ENCODE measurements at regions not wholly inside any gene's neighbourhood (a gene's known extent, or its start where the extent isn't known, plus 50 kb on each side); places are given as distances from the start of the nearest gene placed in this dataset.

GRCh38 chr16:88326611-88327485, 55.9 kb upstream of the ZNF469 start:
- H3K36me3 ChIP-seq (ENCODE audit: insufficient read depth, low read length), result no peaks in the 10 kb centered on the region; the same call in 1 of the 2 replicates
- no peak overlapping the region for H3K4me3 ChIP-seq (ENCODE audit: low read depth, low read length, poor library complexity, severe bottlenecking)
- H3K27me3 ChIP-seq (ENCODE audit: insufficient read depth, low read length), result no peaks in the 10 kb centered on the region; the same call in 1 of the 2 replicates
- TF ChIP-seq, protein P1, sequence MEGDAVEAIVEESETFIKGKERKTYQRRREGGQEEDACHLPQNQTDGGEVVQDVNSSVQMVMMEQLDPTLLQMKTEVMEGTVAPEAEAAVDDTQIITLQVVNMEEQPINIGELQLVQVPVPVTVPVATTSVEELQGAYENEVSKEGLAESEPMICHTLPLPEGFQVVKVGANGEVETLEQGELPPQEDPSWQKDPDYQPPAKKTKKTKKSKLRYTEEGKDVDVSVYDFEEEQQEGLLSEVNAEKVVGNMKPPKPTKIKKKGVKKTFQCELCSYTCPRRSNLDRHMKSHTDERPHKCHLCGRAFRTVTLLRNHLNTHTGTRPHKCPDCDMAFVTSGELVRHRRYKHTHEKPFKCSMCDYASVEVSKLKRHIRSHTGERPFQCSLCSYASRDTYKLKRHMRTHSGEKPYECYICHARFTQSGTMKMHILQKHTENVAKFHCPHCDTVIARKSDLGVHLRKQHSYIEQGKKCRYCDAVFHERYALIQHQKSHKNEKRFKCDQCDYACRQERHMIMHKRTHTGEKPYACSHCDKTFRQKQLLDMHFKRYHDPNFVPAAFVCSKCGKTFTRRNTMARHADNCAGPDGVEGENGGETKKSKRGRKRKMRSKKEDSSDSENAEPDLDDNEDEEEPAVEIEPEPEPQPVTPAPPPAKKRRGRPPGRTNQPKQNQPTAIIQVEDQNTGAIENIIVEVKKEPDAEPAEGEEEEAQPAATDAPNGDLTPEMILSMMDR (IDR thresholded peaks at IDR 0.05; ENCODE audit: low read length), result no peak
- TF ChIP-seq EZH2 (IDR thresholded peaks at IDR 0.05; ENCODE audit: borderline replicate concordance, low read length), result no peak
- H4K20me1 ChIP-seq (ENCODE audit: insufficient read depth, low read length), result no peaks in the 10 kb centered on the region
- H3K4me1 ChIP-seq (ENCODE audit: insufficient read depth, low read length, severe bottlenecking), result peaks cover 9% of the 10 kb centered on the region
- no peak overlapping the region for H3K27ac ChIP-seq (ENCODE audit: low read depth, low read length, poor library complexity, severe bottlenecking)
- H3K79me2 ChIP-seq (ENCODE audit: insufficient read depth, low read length), result no peaks in the 10 kb centered on the region
- no peak overlapping the region for H3K4me2 ChIP-seq (ENCODE audit: low read length)
- no peak overlapping the region for H2AFZ ChIP-seq (ENCODE audit: low read length)
- no peaks in the 10 kb centered on the region for H3F3A ChIP-seq (ENCODE audit: insufficient read depth, low read length)
- H3K9me3 ChIP-seq (ENCODE audit: low read length), result peaks cover under 1% of the 10 kb centered on the region; the same call in 1 of the 2 replicates
- no peaks in the 10 kb centered on the region for H3K9me2 ChIP-seq (ENCODE audit: low read depth, low read length)
- H3K9ac ChIP-seq (ENCODE audit: low read length), result no peak overlapping the region

DNA sequence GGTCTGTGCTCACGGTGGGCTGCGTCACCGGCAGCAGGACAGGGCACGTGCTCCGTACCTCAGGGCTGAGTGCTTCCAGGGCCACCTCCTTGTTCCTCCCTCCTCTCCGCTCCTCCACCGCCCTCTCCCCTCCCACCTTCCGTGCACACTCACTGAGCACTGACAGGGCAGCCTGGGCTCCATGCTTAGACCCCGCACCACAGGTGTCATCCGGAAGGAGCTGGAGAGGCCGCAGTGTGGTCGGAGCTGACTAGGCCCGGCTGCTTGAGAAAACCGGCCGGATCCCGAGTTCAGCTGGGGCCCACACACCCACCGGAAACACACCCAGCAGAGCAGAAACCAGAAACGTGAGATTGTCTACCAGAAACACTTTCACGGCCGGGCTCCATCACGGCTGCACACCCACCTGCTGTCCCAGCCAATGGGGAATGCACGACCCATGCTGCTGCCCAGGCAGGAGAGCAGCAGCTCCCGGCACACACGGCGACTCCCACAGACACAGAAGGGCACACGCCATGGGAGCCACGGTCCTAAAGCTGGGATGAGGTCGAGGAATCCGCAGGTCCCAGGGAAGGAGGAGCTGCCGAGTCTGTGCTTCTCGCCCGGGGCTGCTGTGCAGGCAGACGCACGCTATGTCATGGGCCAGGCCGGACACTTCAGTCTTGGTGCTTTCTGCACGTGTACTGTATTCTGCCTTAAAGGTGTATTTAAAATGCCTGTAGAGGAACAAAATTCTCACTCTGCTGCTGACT, 55.0 kb upstream of the ZNF469 start:
- H2AFZ ChIP-seq (ENCODE audit: low read length), result no peak overlapping the region
- no peak overlapping the region for H3K27ac ChIP-seq (ENCODE audit: low read depth, low read length, poor library complexity, severe bottlenecking)
- no peaks in the 10 kb centered on the region for H3F3A ChIP-seq (ENCODE audit: insufficient read depth, low read length)
- H3K36me3 ChIP-seq (ENCODE audit: insufficient read depth, low read length), result no peaks in the 10 kb centered on the region
- no peaks in the 10 kb centered on the region; the same call in 1 of the 2 replicates for H3K27me3 ChIP-seq (ENCODE audit: insufficient read depth, low read length)
- TF ChIP-seq, protein P1 (IDR thresholded peaks at IDR 0.05; ENCODE audit: low read length), result no peak
- no peak for TF ChIP-seq EZH2 (IDR thresholded peaks at IDR 0.05; ENCODE audit: borderline replicate concordance, low read length)
- H3K9me2 ChIP-seq (ENCODE audit: low read depth, low read length), result no peaks in the 10 kb centered on the region
- no peaks in the 10 kb centered on the region for H3K9me3 ChIP-seq (ENCODE audit: low read length)
- H3K4me1 ChIP-seq (ENCODE audit: insufficient read depth, low read length, severe bottlenecking), result peaks cover 9% of the 10 kb centered on the region
- no peaks in the 10 kb centered on the region for H4K20me1 ChIP-seq (ENCODE audit: insufficient read depth, low read length)
- H3K4me3 ChIP-seq (ENCODE audit: low read depth, low read length, poor library complexity, severe bottlenecking), result no peak overlapping the region
- H3K4me2 ChIP-seq (ENCODE audit: low read length), result no peak overlapping the region
- no peaks in the 10 kb centered on the region for H3K79me2 ChIP-seq (ENCODE audit: insufficient read depth, low read length)
- no peak overlapping the region for H3K9ac ChIP-seq (ENCODE audit: low read length)

GRCh38 chr16:88328313-88328980, 54.3 kb upstream of the ZNF469 start:
- no peaks in the 10 kb centered on the region for H3K9me3 ChIP-seq (ENCODE audit: low read length)
- H3K79me2 ChIP-seq (ENCODE audit: insufficient read depth, low read length), result no peaks in the 10 kb centered on the region
- H2AFZ ChIP-seq (ENCODE audit: low read length), result no peak overlapping the region
- no peak overlapping the region for H3K9ac ChIP-seq (ENCODE audit: low read length)
- no peak for TF ChIP-seq EZH2 (IDR thresholded peaks at IDR 0.05; ENCODE audit: borderline replicate concordance, low read length)
- TF ChIP-seq, protein P1 (IDR thresholded peaks at IDR 0.05; ENCODE audit: low read length), result no peak
- no peaks in the 10 kb centered on the region for H3K27me3 ChIP-seq (ENCODE audit: insufficient read depth, low read length)
- H3F3A ChIP-seq (ENCODE audit: insufficient read depth, low read length), result no peaks in the 10 kb centered on the region
- H3K4me1 ChIP-seq (ENCODE audit: insufficient read depth, low read length, severe bottlenecking), result peaks cover 9% of the 10 kb centered on the region
- H4K20me1 ChIP-seq (ENCODE audit: insufficient read depth, low read length), result no peaks in the 10 kb centered on the region
- no peaks in the 10 kb centered on the region for H3K36me3 ChIP-seq (ENCODE audit: insufficient read depth, low read length)
- H3K4me2 ChIP-seq (ENCODE audit: low read length), result no peak overlapping the region
- H3K9me2 ChIP-seq (ENCODE audit: low read depth, low read length), result no peaks in the 10 kb centered on the region
- no peak overlapping the region for H3K27ac ChIP-seq (ENCODE audit: low read depth, low read length, poor library complexity, severe bottlenecking)
- no peak overlapping the region for H3K4me3 ChIP-seq (ENCODE audit: low read depth, low read length, poor library complexity, severe bottlenecking)

Data from OCI-LY1 (cell line).